Hepatocyte (in vitro differentiated cells): ENCODE measurements at regions not wholly inside any gene's neighbourhood (a gene's known extent, or its start where the extent isn't known, plus 50 kb on each side); places are given as distances from the start of the nearest gene placed in this dataset.

Source experiments
- EZH2phosphoT487 ChIP-seq: fragments of 200-600 bp; sonication (generic); IDR thresholded peaks from one replicate; pipeline ENCODE4 v1.6.1; 2018; ENCODE audit warnings: antibody characterized with exemption, mild to moderate bottlenecking, low read depth, moderate library complexity; ENCODE audit not compliant: unreplicated experiment, severe bottlenecking
- TF ChIP-seq, protein P1 (sequence below): fragments of 200-600 bp; sonication (generic); IDR thresholded peaks from 2 replicates; pipeline ENCODE4 v1.5.1; 2016; ENCODE audit warnings: antibody characterized with exemption, mild to moderate bottlenecking; ENCODE audit not compliant: poor library complexity

DNA sequence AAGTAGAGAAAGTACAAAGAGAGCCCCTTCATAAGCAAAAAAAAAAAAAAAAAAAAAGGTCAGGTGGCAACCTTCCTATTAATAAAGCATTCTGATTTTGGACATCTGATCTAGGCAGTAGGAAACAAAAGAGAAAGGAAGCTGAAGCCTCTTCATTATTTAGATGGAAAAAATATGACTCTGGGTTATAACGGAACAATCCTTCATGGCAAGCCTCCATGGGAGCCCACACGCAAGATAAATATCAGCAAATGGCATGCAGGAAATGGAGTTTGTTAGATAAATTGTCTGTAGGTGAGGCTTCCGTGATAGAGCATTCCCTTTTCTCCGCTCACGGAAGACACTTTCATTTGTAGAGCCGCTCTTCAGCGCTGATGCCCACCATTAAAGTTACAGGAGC, 381.0 kb downstream of the TTLL7 start:
- TF ChIP-seq, protein P1, sequence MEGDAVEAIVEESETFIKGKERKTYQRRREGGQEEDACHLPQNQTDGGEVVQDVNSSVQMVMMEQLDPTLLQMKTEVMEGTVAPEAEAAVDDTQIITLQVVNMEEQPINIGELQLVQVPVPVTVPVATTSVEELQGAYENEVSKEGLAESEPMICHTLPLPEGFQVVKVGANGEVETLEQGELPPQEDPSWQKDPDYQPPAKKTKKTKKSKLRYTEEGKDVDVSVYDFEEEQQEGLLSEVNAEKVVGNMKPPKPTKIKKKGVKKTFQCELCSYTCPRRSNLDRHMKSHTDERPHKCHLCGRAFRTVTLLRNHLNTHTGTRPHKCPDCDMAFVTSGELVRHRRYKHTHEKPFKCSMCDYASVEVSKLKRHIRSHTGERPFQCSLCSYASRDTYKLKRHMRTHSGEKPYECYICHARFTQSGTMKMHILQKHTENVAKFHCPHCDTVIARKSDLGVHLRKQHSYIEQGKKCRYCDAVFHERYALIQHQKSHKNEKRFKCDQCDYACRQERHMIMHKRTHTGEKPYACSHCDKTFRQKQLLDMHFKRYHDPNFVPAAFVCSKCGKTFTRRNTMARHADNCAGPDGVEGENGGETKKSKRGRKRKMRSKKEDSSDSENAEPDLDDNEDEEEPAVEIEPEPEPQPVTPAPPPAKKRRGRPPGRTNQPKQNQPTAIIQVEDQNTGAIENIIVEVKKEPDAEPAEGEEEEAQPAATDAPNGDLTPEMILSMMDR, result no peak
- TF ChIP-seq EZH2phosphoT487, result no peak
